Activated CD8-positive, alpha-beta memory T cell treated with anti-CD3 and anti-CD28 coated beads for 24 hours (primary cell): ENCODE measurements at regions not wholly inside any gene's neighbourhood (a gene's known extent, or its start where the extent isn't known, plus 50 kb on each side); places are given as distances from the start of the nearest gene placed in this dataset.
A peak's percentile ranks its signal among the peaks of the same experiment; 100 is the strongest.
"Not testable (repeated sequence)": the region's sequence is repeated elsewhere in the genome, so short reads cannot be mapped to it uniquely, and the experiment has no call there.

Experiments
- DNase-seq: peaks from one replicate; pipeline ENCODE4 v3.0.0-alpha.2; 2020

DNA sequence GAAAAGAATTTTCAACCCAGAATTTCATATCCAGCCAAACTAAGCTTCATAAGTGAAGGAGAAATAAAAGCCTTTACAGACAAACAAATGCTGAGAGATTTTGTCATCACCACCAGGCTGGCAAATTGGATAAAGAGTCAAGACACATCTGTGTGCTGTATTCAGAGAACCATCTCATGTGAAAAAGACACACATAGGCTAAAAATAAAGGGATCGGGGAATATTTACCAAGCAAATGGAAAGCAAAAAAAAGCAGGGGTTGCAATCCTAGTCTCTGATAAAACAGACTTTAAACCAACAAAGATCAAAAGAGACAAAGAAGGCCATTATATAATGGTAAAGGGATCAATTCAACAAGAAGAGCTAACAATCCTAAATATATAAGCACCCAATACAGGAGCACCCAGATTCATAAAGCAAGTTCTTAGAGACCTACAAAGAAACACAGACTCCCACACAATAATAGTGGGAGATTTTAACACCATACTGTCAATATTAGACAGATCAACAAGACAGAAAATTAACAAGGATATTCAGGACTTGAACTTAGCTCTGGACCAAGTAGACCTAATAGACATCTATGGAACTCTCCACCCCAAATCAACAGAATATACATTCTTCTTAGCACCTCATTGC, 55.9 kb upstream of the ACSM6 start:
- not testable (repeated sequence) for DNase-seq

DNA sequence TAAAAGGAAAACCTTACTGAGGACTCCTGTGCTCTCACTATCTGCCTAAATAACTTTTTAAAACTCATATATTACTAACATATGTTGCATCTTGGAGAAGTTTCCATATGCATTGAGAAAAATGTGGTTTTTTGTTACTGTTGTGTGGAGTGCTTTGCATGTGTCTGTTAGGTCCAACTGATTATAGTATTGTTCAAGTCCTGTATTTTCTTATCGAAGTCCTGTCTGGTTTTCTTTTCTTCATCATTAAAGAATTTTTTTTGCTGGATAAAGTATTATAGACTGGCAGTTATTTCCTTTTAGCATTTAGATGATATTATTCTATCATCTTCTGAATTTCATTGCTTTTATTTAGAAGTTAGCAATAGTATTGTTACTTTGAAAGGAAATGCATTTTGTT, 59.5 kb upstream of the ACSM6 start:
- no peak for DNase-seq

DNA sequence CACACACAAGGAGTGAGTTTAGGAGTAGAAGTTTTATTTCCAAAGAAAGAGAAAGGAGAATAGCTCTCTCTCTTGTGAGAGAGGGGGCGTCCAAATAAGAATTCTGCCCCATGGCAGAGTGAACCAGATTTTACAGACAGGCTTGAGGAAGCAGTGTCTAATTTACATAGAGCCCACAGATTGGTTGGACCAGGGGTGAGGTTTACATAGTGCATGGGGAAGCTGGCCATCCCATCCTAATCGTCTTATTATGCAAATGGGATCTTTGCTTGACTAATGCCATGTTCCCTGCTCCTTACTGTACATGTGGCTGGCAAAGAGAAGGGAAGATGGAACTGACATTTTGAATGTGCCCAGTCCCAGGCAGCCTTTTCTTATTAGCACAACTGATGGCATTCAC, 60.0 kb upstream of the ACSM6 start:
- no peak for DNase-seq

DNA sequence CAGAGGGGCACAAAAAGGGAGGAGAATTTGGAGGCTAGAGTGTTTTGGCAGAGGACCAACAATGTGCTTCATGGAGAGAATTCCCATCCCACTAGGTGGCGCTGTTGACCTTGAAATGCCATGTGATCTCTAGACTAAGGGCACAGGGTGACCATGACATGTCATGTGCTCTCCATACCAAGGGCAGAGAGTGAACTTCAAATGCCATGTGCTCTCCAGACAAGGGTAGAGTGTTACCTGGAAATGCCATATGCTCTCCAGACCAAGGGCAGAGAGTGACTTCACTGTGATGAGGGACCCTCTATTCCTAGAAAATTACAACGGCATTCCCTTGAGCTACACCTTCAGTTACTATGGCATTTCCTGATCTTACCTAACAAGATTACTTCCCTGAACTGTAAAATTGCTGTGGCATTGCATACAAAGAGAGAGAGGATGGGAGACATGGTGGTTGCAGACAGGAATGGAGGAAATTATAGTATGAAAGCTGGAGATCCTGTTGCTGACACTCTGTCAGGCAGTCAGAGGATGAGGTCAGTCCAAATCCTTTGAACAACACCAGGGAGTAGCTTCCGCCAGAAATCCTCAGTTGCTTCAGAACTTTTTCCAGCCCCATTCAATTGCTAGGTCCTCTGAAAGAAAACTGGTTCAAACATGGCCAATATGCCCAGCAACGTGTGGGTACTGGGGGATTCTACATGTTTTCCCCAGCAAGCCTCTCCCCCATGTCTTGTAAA, 60.9 kb upstream of the ACSM6 start:
- DNase-seq = peak; percentile 88

DNA sequence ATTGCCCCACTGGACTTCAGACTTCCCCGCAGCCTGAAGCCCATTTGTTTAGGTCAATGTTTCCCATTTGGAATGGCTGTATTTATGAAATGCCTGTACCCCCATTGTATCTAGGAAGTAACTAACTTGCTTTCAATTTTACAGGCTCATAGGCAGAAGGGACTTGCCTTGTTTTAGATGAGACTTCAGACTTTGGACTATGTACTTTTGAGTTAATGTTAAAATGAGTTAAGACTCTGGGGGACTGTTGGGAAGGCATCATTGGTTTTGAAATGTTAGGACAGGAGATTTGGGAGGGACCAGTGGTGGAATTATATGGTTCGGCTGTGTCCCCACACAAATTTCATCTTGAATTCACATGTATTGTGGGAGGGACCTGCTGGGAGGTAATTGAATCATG, 61.1 kb upstream of the CYP2C8 start:
- not testable (repeated sequence) for DNase-seq

DNA sequence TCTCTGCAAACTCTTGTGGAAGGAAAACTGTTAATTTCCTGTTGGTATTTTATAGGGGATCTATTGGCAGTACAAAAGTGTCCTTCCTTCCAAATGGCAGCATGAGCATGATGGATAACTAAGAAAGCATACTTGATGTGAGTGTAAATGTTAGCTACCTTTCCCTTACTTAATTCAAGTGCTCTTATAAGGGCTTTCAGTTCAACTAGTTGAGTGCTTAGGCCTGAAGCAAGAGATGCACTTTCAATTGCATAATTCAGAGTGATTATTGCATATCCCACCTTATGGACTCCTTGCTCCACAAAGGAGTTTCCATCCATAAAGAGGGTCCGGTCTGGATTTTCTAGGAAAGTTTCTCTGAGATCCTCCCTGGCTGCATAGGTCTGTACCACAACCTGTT, 56.3 kb upstream of the CYP2C8 start:
- no peak for DNase-seq

DNA sequence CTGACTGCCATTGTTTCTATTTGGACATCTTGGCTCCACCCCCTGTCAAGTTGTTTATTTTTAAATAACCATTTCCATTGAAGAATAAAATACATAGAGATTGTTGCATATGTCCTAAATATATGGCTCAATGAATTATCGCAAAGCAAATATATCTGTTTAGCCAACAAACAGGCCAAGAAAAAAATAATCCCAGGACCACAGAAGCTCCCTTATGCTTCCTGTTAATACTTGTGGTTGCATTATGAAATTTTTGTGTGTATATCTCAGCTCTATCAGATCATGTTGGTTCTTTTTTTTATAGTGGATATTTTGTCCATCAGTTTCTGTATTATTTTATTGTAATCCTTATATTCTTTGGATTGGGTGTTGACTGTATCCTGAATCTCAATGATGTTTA, 53.4 kb upstream of the CYP2C8 start:
- DNase-seq = no peak

DNA sequence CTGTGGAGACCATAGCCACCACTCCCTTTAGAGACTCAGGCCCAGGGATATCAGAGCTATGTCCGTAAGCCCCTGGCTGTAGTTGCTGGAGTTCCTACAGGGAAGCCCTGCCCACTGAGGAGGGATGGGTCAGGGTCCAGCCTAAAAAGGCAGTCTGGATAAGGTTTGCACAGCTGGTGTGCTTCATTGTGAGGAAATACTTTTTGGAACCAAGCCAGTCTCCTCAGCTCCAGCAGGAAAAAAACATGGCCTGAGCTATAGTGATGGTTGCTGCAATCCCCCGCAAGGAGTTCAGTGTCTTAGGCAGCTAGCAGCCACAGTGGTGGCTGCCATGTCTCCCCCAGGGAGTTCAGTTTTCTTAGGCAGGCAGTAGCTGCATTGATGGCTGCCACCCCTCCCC, 52.6 kb upstream of the CYP2C8 start:
- DNase-seq = no peak
